GM23338 (cell line): ENCODE measurements at regions not wholly inside any gene's neighbourhood (a gene's known extent, or its start where the extent isn't known, plus 50 kb on each side); places are given as distances from the start of the nearest gene placed in this dataset.
"Not testable (repeated sequence)": the region's sequence is repeated elsewhere in the genome, so short reads cannot be mapped to it uniquely, and the experiment has no call there.

Source experiments
- ATAC-seq: fragments of 200-7000 bp; cut with Tn5 transposase; 3 replicates; pipeline ENCODE4 v1.9.1; 2020
- DNase-seq: peaks from one replicate; pipeline ENCODE4 v3.0.0-alpha.2; 2015; ENCODE audit warnings: low spot score
- H2AFZ ChIP-seq: fragments of 200-600 bp; sonication (generic); 2 replicates; pipeline ENCODE4 v1.8.0; 2016; ENCODE audit warnings: antibody characterized with exemption, mild to moderate bottlenecking, moderate library complexity
- H3F3A ChIP-seq: fragments of 200-600 bp; sonication (generic); replicated peaks from 2 replicates; pipeline ENCODE4 v1.8.0; 2017; ENCODE audit warnings: antibody characterized with exemption, mixed run types, low read depth
- H3K27ac ChIP-seq: fragments of 200-600 bp; sonication (generic); 2 replicates; pipeline ENCODE4 v1.6.1; 2016; ENCODE audit warnings: low read depth
- H3K27me3 ChIP-seq: fragments of 200-600 bp; sonication (generic); 2 replicates; pipeline ENCODE4 v1.8.0; 2016; ENCODE audit warnings: mild to moderate bottlenecking, mixed run types, moderate library complexity; ENCODE audit not compliant: insufficient read depth
- H3K36me3 ChIP-seq: fragments of 200-600 bp; sonication (generic); 2 replicates; pipeline ENCODE4 v1.8.0; 2016; ENCODE audit warnings: mild to moderate bottlenecking; ENCODE audit not compliant: insufficient read depth
- H3K4me1 ChIP-seq: fragments of 200-600 bp; sonication (generic); 2 replicates; pipeline ENCODE4 v1.8.0; 2016; ENCODE audit warnings: mild to moderate bottlenecking, moderate library complexity; ENCODE audit not compliant: insufficient read depth
- H3K4me2 ChIP-seq: fragments of 200-600 bp; sonication (generic); 2 replicates; pipeline ENCODE4 v1.7.1; 2017; ENCODE audit warnings: mixed run types
- H3K4me3 ChIP-seq: fragments of 200-600 bp; sonication (generic); 2 replicates; pipeline ENCODE4 v1.6.1; 2016; ENCODE audit warnings: mixed run types
- H3K79me2 ChIP-seq: fragments of 200-600 bp; sonication (generic); replicated peaks from 2 replicates; pipeline ENCODE4 v1.8.0; 2017; ENCODE audit warnings: mild to moderate bottlenecking; ENCODE audit not compliant: insufficient read depth
- H3K9me2 ChIP-seq: fragments of 200-600 bp; sonication (generic); 2 replicates; pipeline ENCODE4 v1.8.0; 2017; ENCODE audit not compliant: insufficient read depth
- H4K20me1 ChIP-seq: fragments of 200-600 bp; sonication (generic); replicated peaks from 2 replicates; pipeline ENCODE4 v1.8.0; 2017; ENCODE audit warnings: mild to moderate bottlenecking; ENCODE audit not compliant: insufficient read depth
- H3K27ac Mint-ChIP-seq: 2 replicates; pipeline ENCODE4 v1.8.0; 2020; ENCODE audit warnings: inconsistent platforms, mild to moderate bottlenecking, moderate library complexity, mixed read lengths
- H3K27me3 Mint-ChIP-seq: 3 replicates; pipeline ENCODE4 v1.8.0; 2022; ENCODE audit warnings: low read depth, mild to moderate bottlenecking, moderate library complexity, mixed read lengths, inconsistent platforms; ENCODE audit not compliant: insufficient read depth, poor library complexity
- H3K36me3 Mint-ChIP-seq: 3 replicates; pipeline ENCODE4 v1.8.0; 2021; ENCODE audit warnings: low read depth, mild to moderate bottlenecking, inconsistent platforms, moderate library complexity, mixed read lengths
- H3K4me1 Mint-ChIP-seq: 3 replicates; pipeline ENCODE4 v1.8.0; 2020; ENCODE audit warnings: mild to moderate bottlenecking, inconsistent platforms, mixed read lengths
- H3K4me3 Mint-ChIP-seq: 3 replicates; pipeline ENCODE4 v1.8.0; 2021; ENCODE audit warnings: moderate library complexity, mild to moderate bottlenecking, inconsistent platforms, mixed read lengths
- H3K9me3 Mint-ChIP-seq: 3 replicates; pipeline ENCODE4 v1.8.0; 2020; ENCODE audit warnings: moderate library complexity, mild to moderate bottlenecking, inconsistent platforms, mixed read lengths
- EZH2 ChIP-seq: fragments of 200-600 bp; sonication (generic); IDR thresholded peaks from one replicate; pipeline ENCODE4 v1.8.0; 2017; ENCODE audit warnings: antibody characterized with exemption, mild to moderate bottlenecking, low read depth; ENCODE audit not compliant: unreplicated experiment
- EZH2phosphoT487 ChIP-seq: fragments of 200-600 bp; sonication (generic); IDR thresholded peaks from one replicate; pipeline ENCODE4 v1.8.1; 2018; ENCODE audit warnings: antibody characterized with exemption; ENCODE audit not compliant: unreplicated experiment
- JUNB ChIP-seq: IDR thresholded peaks from one replicate; pipeline ENCODE4 v1.6.1; 2016; ENCODE audit warnings: antibody characterized with exemption; ENCODE audit not compliant: unreplicated experiment
- NANOG ChIP-seq: IDR thresholded peaks from 2 replicates; pipeline ENCODE4 v1.6.1; 2016; ENCODE audit warnings: antibody characterized with exemption, borderline replicate concordance
- POLR2AphosphoS5 ChIP-seq: IDR thresholded peaks from 2 replicates; pipeline ENCODE4 v1.6.1; 2016; ENCODE audit warnings: antibody characterized with exemption, low read depth
- STAT1 ChIP-seq: IDR thresholded peaks from one replicate; pipeline ENCODE4 v1.6.1; 2016; ENCODE audit warnings: antibody characterized with exemption; ENCODE audit not compliant: unreplicated experiment
- ZNF114 ChIP-seq: fragments of 250-450 bp; sonication (Bioruptor Pico); IDR thresholded peaks from 2 replicates; pipeline ENCODE4 v1.5.0; 2020; ENCODE audit warnings: mild to moderate bottlenecking, moderate library complexity
- TF ChIP-seq, protein P1 (sequence below): IDR thresholded peaks from 2 replicates; pipeline ENCODE4 v1.6.1; 2016; ENCODE audit warnings: antibody characterized with exemption
- TF ChIP-seq, protein P2 (sequence below): fragments of 250-450 bp; sonication (Bioruptor Pico); IDR thresholded peaks from 2 replicates; pipeline ENCODE4 v1.5.0; 2020; ENCODE audit warnings: mild to moderate bottlenecking, moderate library complexity

DNA sequence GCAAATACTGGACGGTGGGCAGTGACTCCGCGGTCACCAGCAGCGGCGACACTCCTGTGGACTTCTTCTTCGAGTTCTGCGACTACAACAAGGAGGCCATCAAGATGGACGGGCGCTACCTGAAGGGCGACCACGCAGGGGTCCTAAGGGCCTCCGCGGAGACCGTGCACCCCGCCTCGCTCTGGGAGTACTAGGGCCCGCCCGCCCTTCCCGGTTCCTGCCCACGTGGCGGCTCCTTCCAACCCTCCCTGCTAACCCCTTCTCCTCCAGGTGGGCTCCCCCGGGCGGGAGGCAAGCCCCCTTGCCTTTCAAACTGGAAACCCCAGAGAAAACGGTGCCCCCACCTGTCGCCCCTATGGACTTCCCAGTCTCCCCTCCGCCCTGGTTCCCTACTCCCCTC is 58.1 kb upstream of the GOLGA8A start:
- H3K9me3 Mint-ChIP-seq, H3K36me3 ChIP-seq, H3K4me1 ChIP-seq, H3F3A ChIP-seq, H3K9me2 ChIP-seq, H3K27ac ChIP-seq, H3K4me1 Mint-ChIP-seq, ATAC-seq, H2AFZ ChIP-seq, DNase-seq, H3K4me2 ChIP-seq, H3K79me2 ChIP-seq, H3K4me3 ChIP-seq, H3K36me3 Mint-ChIP-seq, H4K20me1 ChIP-seq, H3K27ac Mint-ChIP-seq: not testable (repeated sequence)
- H3K27me3 Mint-ChIP-seq: peaks cover 52% of the 10 kb centered on the region
- H3K27me3 ChIP-seq: peaks cover 93% of the 10 kb centered on the region
- H3K4me3 Mint-ChIP-seq: peak overlapping the region; percentile 21; the same call in 1 of the 3 replicates

- Histone ChIP-seq H4K20me1 (no peaks in the 10 kb centered on the region), H3K36me3 (no peaks in the 10 kb centered on the region), H3K79me2 (no peaks in the 10 kb centered on the region), H3K27ac (no peak overlapping the region), H3K4me2 (peak overlapping the region; percentile 73), H3K4me3 (peak overlapping the region; percentile 54), H3K9me2 (no peaks in the 10 kb centered on the region), H2AFZ (peak overlapping the region; percentile 15; the same call in 1 of the 2 replicates), H3K4me1 (0 out of 2 replicates have a peak, but pooled peaks cover 5% of the 10 kb centered on the region), H3F3A (no peaks in the 10 kb centered on the region), H3K27me3 (peaks cover 82% of the 10 kb centered on the region)
- H3K27me3 Mint-ChIP-seq: peaks cover 54% of the 10 kb centered on the region
- DNase-seq (no peak), ATAC-seq (no peak)
- peaks cover 7% of the 10 kb centered on the region; the same call in 1 of the 3 replicates for H3K9me3 Mint-ChIP-seq
- H3K4me1 Mint-ChIP-seq: peaks cover 6% of the 10 kb centered on the region
- peak; percentile 52 for TF ChIP-seq EZH2
- TF ChIP-seq JUNB: no peak
- no peak for TF ChIP-seq STAT1
- no peak overlapping the region for H3K27ac Mint-ChIP-seq
- H3K4me3 Mint-ChIP-seq: peak overlapping the region; percentile 56
- peaks cover 4% of the 10 kb centered on the region; the same call in 1 of the 3 replicates for H3K36me3 Mint-ChIP-seq
Observed at GRCh38 chr15:34494084-34494399, 56.4 kb upstream of the GOLGA8A start.

DNA sequence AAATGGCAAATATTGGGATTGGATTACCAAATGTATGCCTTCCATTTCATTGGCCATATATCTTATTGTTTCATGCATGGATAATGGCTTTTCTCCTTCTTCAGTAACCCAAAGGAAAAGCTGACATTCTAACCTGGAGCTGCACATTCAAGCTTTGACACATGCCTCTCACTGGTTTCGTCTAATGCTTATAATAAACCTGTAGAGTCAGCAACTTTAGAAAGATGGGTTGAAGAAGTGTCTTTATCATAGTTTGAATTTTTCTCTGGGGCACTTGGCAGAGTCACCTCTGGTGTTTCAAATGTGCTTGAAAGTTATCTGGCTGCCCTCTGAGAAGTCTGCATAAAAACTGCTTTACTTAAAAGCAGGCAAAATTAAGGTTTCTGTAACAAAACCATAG is 55.4 kb upstream of the GOLGA8A start:
- Mint-ChIP-seq H3K9me3 (peaks cover 7% of the 10 kb centered on the region; the same call in 1 of the 3 replicates), H3K4me3 (no peak overlapping the region), H3K36me3 (peaks cover 4% of the 10 kb centered on the region; the same call in 1 of the 3 replicates), H3K4me1 (peaks cover 6% of the 10 kb centered on the region), H3K27me3 (peaks cover 57% of the 10 kb centered on the region), H3K27ac (no peak overlapping the region)
- no peaks in the 10 kb centered on the region for H3F3A ChIP-seq
- ATAC-seq: no peak
- H3K36me3 ChIP-seq: no peaks in the 10 kb centered on the region
- DNase-seq: no peak
- H3K9me2 ChIP-seq: no peaks in the 10 kb centered on the region
- TF ChIP-seq, protein P1, sequence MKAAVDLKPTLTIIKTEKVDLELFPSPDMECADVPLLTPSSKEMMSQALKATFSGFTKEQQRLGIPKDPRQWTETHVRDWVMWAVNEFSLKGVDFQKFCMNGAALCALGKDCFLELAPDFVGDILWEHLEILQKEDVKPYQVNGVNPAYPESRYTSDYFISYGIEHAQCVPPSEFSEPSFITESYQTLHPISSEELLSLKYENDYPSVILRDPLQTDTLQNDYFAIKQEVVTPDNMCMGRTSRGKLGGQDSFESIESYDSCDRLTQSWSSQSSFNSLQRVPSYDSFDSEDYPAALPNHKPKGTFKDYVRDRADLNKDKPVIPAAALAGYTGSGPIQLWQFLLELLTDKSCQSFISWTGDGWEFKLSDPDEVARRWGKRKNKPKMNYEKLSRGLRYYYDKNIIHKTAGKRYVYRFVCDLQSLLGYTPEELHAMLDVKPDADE: no peak
- TF ChIP-seq, protein P2, sequence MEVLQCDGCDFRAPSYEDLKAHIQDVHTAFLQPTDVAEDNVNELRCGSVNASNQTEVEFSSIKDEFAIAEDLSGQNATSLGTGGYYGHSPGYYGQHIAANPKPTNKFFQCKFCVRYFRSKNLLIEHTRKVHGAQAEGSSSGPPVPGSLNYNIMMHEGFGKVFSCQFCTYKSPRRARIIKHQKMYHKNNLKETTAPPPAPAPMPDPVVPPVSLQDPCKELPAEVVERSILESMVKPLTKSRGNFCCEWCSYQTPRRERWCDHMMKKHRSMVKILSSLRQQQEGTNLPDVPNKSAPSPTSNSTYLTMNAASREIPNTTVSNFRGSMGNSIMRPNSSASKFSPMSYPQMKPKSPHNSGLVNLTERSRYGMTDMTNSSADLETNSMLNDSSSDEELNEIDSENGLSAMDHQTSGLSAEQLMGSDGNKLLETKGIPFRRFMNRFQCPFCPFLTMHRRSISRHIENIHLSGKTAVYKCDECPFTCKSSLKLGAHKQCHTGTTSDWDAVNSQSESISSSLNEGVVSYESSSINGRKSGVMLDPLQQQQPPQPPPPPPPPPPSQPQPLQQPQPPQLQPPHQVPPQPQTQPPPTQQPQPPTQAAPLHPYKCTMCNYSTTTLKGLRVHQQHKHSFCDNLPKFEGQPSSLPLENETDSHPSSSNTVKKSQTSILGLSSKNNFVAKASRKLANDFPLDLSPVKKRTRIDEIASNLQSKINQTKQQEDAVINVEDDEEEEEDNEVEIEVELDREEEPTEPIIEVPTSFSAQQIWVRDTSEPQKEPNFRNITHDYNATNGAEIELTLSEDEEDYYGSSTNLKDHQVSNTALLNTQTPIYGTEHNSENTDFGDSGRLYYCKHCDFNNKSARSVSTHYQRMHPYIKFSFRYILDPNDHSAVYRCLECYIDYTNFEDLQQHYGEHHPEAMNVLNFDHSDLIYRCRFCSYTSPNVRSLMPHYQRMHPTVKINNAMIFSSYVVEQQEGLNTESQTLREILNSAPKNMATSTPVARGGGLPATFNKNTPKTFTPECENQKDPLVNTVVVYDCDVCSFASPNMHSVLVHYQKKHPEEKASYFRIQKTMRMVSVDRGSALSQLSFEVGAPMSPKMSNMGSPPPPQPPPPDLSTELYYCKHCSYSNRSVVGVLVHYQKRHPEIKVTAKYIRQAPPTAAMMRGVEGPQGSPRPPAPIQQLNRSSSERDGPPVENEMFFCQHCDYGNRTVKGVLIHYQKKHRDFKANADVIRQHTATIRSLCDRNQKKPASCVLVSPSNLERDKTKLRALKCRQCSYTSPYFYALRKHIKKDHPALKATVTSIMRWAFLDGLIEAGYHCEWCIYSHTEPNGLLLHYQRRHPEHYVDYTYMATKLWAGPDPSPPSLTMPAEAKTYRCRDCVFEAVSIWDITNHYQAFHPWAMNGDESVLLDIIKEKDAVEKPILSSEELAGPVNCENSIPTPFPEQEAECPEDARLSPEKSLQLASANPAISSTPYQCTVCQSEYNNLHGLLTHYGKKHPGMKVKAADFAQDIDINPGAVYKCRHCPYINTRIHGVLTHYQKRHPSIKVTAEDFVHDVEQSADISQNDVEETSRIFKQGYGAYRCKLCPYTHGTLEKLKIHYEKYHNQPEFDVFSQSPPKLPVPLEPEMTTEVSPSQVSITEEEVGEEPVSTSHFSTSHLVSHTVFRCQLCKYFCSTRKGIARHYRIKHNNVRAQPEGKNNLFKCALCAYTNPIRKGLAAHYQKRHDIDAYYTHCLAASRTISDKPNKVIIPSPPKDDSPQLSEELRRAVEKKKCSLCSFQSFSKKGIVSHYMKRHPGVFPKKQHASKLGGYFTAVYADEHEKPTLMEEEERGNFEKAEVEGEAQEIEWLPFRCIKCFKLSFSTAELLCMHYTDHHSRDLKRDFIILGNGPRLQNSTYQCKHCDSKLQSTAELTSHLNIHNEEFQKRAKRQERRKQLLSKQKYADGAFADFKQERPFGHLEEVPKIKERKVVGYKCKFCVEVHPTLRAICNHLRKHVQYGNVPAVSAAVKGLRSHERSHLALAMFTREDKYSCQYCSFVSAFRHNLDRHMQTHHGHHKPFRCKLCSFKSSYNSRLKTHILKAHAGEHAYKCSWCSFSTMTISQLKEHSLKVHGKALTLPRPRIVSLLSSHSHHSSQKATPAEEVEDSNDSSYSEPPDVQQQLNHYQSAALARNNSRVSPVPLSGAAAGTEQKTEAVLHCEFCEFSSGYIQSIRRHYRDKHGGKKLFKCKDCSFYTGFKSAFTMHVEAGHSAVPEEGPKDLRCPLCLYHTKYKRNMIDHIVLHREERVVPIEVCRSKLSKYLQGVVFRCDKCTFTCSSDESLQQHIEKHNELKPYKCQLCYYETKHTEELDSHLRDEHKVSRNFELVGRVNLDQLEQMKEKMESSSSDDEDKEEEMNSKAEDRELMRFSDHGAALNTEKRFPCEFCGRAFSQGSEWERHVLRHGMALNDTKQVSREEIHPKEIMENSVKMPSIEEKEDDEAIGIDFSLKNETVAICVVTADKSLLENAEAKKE: no peak
- no peak for TF ChIP-seq ZNF114 (CRISPR knock-in tag)
- no peak for TF ChIP-seq EZH2phosphoT487
- TF ChIP-seq POLR2AphosphoS5: no peak
- TF ChIP-seq NANOG: no peak
- no peak overlapping the region for H2AFZ ChIP-seq
- H4K20me1 ChIP-seq: no peaks in the 10 kb centered on the region
- no peak overlapping the region for H3K4me2 ChIP-seq
- H3K27me3 ChIP-seq: peaks cover 75% of the 10 kb centered on the region
- H3K79me2 ChIP-seq: no peaks in the 10 kb centered on the region
- no peak overlapping the region for H3K27ac ChIP-seq
- 0 out of 2 replicates have a peak, but pooled peaks cover 5% of the 10 kb centered on the region for H3K4me1 ChIP-seq
- no peak overlapping the region for H3K4me3 ChIP-seq
